ENCODE measurements at regions not wholly inside any gene's neighbourhood (a gene's known extent, or its start where the extent isn't known, plus 50 kb on each side); places are given as distances from the start of the nearest gene placed in this dataset.

- DNase-seq (ENCODE audit: low read depth) = no peak
- TF ChIP-seq, protein P1, sequence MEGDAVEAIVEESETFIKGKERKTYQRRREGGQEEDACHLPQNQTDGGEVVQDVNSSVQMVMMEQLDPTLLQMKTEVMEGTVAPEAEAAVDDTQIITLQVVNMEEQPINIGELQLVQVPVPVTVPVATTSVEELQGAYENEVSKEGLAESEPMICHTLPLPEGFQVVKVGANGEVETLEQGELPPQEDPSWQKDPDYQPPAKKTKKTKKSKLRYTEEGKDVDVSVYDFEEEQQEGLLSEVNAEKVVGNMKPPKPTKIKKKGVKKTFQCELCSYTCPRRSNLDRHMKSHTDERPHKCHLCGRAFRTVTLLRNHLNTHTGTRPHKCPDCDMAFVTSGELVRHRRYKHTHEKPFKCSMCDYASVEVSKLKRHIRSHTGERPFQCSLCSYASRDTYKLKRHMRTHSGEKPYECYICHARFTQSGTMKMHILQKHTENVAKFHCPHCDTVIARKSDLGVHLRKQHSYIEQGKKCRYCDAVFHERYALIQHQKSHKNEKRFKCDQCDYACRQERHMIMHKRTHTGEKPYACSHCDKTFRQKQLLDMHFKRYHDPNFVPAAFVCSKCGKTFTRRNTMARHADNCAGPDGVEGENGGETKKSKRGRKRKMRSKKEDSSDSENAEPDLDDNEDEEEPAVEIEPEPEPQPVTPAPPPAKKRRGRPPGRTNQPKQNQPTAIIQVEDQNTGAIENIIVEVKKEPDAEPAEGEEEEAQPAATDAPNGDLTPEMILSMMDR (conservative IDR thresholded peaks at IDR 0.05; ENCODE audit: low read length) = no peak
- no peak overlapping the region for H3K4me3 ChIP-seq (ENCODE audit: low read length)
Measured at GRCh38 chr1:83500987-83501591, 497.8 kb downstream of the TTLL7 start.

DNA sequence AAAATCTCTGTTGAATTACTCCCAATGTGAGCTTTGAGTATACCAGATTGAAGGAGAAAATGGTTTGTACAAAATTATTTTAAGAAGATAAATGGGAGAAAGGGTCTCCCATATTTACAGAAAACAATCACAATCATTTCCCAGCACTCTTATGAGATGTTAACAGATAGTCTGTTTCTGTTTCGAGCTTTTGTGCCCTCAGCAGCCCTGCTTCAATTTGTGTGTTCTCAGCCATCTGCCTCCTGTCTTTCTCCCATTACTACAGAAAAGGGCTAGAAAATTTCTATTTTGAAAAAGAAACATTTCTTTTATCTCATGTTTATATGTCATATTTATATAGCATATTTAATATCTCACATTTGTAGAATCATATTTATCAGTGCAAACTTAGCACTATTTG lies 498.4 kb downstream of the TTLL7 start:
- TF ChIP-seq, protein P1 (conservative IDR thresholded peaks at IDR 0.05; ENCODE audit: low read length) = no peak
- DNase-seq (ENCODE audit: low read depth) = no peak
- H3K4me3 ChIP-seq (ENCODE audit: low read length) = no peak overlapping the region

DNA sequence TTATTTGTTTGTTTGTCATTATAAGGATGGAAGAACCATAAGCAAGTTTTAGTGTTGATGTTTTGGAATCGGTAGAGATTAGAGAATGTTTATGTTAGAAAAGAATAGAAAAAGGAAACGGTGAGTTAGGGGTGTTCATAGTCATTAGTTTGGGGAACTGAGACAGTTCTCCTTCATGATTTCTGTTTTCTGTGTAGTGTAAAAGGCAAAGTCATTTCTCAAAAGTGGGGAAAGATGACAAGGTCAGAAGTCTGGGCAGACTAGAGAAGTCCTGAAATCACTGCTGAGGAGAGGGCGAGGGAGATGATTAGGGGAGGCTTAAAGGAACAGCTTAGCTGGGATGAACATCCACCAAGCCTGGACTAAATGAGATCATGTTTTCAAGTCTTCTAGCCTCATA lies 498.9 kb downstream of the TTLL7 start:
- DNase-seq (ENCODE audit: low read depth) = no peak
- TF ChIP-seq, protein P1 (conservative IDR thresholded peaks at IDR 0.05; ENCODE audit: low read length) = no peak

DNA sequence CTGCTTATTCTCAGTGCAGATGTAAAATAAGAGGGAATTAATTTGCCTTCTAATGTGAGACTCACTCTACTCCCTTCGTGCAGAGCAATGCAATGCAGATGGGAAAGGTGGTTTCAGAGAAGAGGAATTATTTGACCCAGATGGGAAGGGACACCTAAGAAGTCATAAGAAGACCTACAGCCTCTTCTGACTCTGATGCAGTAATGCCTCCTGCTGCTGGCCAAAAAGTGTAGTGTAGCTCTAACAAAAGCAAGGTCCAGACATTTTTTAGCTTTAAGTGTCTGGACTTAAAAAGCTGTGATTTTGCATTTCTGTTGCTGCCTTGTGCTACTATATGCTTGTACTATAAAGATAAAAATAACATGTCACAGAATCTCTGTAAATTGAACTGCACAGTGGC lies 501.4 kb downstream of the TTLL7 start:
- no peak for DNase-seq (ENCODE audit: low read depth)
- no peak overlapping the region for H3K4me3 ChIP-seq (ENCODE audit: low read length)
- TF ChIP-seq, protein P1 (conservative IDR thresholded peaks at IDR 0.05; ENCODE audit: low read length) = peak; percentile 47

More for the DNA sequence above, 498.9 kb downstream of the TTLL7 start:
- H3K4me3 ChIP-seq (ENCODE audit: low read length) = no peak overlapping the region

DNA sequence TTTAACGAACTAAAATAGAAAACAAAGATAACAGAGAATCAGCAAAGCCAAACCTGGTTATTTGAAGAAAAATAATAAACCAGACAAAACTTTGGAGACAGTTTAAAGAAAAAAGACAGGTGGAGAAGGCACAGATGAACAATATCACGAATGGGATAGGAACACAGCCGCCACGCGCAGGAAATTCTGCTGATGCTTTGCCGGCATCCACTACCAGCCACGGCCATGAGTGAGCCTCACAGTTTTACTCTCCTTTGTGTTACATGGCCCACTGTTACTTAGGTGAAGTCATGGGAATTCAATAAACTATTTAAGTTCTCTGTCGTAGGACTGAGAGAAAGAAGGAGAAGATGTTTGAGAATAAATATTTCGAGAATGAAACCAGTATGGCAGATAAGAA lies 503.4 kb downstream of the TTLL7 start:
- TF ChIP-seq, protein P1 (conservative IDR thresholded peaks at IDR 0.05; ENCODE audit: low read length) = no peak
- no peak overlapping the region for H3K4me3 ChIP-seq (ENCODE audit: low read length)
- DNase-seq (ENCODE audit: low read depth) = no peak

- TF ChIP-seq, protein P1 (conservative IDR thresholded peaks at IDR 0.05; ENCODE audit: low read length) = no peak
- H3K4me3 ChIP-seq (ENCODE audit: low read length) = no peak overlapping the region
- no peak for DNase-seq (ENCODE audit: low read depth)
Measured at GRCh38 chr1:83493633-83494032, 505.3 kb downstream of the TTLL7 start.

DNA sequence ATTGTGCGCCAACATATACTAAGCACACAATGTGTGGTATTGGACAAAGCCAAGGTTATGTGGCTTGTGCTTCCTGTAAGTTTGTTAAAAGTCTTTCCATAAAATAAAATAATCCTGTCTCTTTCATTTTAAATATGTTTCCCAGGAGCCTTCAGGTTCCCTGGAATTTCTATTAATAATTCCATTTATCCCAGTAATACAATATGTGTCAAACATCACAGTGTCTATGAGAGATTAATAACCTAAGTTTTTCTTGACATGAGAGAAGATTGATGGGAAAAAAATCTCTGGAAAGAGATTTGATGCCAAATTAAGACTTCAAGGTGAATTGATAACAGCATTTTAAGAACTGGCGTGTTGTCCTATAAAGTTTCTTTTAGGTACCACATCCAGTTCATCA lies 507.0 kb downstream of the TTLL7 start:
- no peak overlapping the region for H3K4me3 ChIP-seq (ENCODE audit: low read length)
- TF ChIP-seq, protein P1 (conservative IDR thresholded peaks at IDR 0.05; ENCODE audit: low read length) = no peak
- DNase-seq (ENCODE audit: low read depth) = no peak
